Endothelial cell of umbilical vein (primary cell): ENCODE measurements at regions not wholly inside any gene's neighbourhood (a gene's known extent, or its start where the extent isn't known, plus 50 kb on each side); places are given as distances from the start of the nearest gene placed in this dataset.

Source experiments
- EZH2 ChIP-seq: IDR thresholded peaks from 2 replicates; pipeline ENCODE4 v1.6.1; 2012; ENCODE audit warnings: borderline replicate concordance, low read depth, mild to moderate bottlenecking, moderate library complexity, low read length, inconsistent platforms; ENCODE audit not compliant: severe bottlenecking
- POLR2A ChIP-seq: IDR thresholded peaks from 2 replicates; pipeline ENCODE4 v1.6.1; 2012; ENCODE audit warnings: low read depth, mild to moderate bottlenecking, control low read depth, low read length
- TF ChIP-seq, protein P1 (sequence below), 2 donors: IDR thresholded peaks; 1 replicate in 1 of 2; 2 replicates in 1 of 2; pipeline ENCODE4 v1.5.1; 2011; ENCODE audit warnings: low read length in 2 of 2, mild to moderate bottlenecking in 2 of 2, moderate library complexity in 2 of 2, control low read depth in 1 of 2, inconsistent platforms in 1 of 2, low read depth in 1 of 2; ENCODE audit not compliant: insufficient read depth in 1 of 2; ENCODE audit errors: extremely low read depth in 1 of 2
- TF ChIP-seq, protein P2 (sequence below): IDR thresholded peaks from 2 replicates; pipeline ENCODE4 v1.6.1; 2011; ENCODE audit not compliant: insufficient read depth, insufficient read length

DNA sequence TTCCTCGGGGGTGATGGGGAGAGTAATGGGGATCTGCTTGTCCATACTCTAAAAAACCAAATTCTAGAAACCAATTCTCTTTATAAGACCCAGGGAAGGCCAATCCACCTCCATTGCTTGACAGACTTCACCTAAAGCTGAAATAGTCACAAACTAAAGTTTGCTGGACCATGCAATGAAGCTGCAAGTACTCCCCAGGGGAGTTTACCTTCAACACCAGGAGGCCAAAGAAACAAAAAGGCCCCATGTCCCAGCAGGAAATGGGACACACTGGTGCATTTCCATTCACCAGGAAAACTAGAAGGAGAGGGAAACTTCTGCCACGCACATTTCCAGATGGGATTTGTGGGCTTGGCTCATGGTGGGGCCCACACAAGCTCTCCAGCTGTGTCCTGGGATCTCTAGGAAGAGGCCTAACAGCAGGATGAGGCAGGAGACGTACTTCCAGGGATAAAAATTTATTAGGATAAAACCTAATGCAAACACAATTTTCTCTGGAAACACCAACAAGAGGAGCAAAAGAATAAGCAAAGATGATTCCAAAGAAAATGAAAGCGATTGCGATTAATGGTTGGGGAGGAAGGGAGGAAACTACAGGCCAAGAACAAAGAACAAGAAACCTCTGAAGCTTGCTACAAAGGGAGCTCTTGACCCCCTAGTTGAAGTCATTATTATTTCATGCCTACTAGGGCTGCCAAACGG is 238.0 kb upstream of the LRTM1 start:
- TF ChIP-seq EZH2 (no peak), POLR2A (no peak)
- TF ChIP-seq, protein P1, sequence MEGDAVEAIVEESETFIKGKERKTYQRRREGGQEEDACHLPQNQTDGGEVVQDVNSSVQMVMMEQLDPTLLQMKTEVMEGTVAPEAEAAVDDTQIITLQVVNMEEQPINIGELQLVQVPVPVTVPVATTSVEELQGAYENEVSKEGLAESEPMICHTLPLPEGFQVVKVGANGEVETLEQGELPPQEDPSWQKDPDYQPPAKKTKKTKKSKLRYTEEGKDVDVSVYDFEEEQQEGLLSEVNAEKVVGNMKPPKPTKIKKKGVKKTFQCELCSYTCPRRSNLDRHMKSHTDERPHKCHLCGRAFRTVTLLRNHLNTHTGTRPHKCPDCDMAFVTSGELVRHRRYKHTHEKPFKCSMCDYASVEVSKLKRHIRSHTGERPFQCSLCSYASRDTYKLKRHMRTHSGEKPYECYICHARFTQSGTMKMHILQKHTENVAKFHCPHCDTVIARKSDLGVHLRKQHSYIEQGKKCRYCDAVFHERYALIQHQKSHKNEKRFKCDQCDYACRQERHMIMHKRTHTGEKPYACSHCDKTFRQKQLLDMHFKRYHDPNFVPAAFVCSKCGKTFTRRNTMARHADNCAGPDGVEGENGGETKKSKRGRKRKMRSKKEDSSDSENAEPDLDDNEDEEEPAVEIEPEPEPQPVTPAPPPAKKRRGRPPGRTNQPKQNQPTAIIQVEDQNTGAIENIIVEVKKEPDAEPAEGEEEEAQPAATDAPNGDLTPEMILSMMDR (IDR thresholded peaks at IDR 0.05; ENCODE audit: extremely low read depth in 1 of 2, insufficient read depth in 1 of 2, low read depth in 1 of 2, low read length in 2 of 2), result no peak
- TF ChIP-seq, protein P2, sequence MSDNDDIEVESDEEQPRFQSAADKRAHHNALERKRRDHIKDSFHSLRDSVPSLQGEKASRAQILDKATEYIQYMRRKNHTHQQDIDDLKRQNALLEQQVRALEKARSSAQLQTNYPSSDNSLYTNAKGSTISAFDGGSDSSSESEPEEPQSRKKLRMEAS, result no peak
